Umbilical cord (tissue), 1 donor: ENCODE measurements at regions not wholly inside any gene's neighbourhood (a gene's known extent, or its start where the extent isn't known, plus 50 kb on each side); places are given as distances from the start of the nearest gene placed in this dataset.
"Not testable (repeated sequence)": the region's sequence is repeated elsewhere in the genome, so short reads cannot be mapped to it uniquely, and the experiment has no call there.

ENCODE experiments used
- DNase-seq: peaks from one replicate; pipeline ENCODE4 v3.0.0-alpha.2; 2015; ENCODE audit warnings: low spot score

GRCh38 chr12:75805905-75806304 lies 225.7 kb downstream of the PHLDA1 start:
- no peak for DNase-seq

GRCh38 chr12:75805320-75805719 lies 226.3 kb downstream of the PHLDA1 start:
- DNase-seq = no peak

DNA sequence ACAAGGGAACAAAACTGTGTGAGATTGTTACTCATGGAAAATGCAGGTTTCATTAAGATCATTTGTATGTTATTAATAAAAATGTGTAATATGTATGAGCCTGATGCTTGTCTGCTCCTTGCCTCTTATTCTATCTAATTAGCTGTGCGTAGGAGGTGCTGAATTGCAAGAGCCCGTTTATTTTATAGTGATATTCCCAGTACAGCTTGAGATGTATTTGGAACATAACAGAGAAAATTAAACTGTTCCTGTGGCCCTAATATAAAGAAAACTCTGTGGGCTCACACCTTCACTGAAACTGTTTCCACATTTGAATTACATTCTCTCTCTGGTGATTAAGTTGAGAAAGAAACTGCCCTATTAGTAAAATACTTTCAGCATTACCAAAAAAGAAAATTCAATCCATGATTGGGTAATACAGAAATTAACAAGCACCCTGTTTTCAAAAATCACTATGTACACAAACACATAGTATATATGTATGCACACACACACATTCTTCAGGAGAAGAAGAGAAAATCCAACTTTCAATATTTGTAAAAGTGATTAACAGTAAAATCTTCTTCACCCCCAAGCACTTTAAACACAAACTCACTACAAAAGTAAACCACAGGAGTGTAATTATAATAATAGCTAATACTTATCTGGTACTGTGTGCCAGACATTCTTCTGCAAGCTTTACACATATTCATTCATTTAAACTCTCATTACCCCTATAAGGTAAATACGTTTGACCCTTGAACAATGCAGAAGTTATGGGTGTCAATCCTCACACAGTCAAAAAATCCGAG lies 233.2 kb downstream of the PHLDA1 start:
- DNase-seq = no peak

GRCh38 chr12:75795125-75795524 lies 236.5 kb downstream of the PHLDA1 start:
- no peak for DNase-seq

DNA sequence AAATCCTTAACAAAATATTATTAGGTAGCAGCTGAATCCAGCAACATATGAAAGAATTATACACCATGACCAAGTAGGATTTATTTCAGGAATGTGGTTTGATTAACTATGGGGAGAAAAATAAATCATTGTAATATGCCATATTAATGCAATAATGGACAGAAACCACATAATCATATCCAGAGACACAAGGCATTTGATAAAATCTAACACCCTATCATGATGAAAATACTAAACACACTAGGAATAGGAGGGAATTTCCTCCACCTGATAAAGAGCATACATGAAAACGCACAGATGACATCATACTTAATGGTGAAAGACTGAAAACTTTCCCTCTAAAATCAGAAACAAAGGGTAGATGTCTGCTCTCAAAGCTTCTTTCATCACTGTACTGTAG lies 238.9 kb downstream of the PHLDA1 start:
- DNase-seq = no peak

- no peak for DNase-seq
Measured at GRCh38 chr12:75790219-75790618, 241.4 kb downstream of the PHLDA1 start.

- DNase-seq = not testable (repeated sequence)
Measured at GRCh38 chr12:75787146-75787545, 244.4 kb downstream of the PHLDA1 start.

GRCh38 chr12:75786070-75786469 lies 245.5 kb downstream of the PHLDA1 start:
- no peak for DNase-seq

DNA sequence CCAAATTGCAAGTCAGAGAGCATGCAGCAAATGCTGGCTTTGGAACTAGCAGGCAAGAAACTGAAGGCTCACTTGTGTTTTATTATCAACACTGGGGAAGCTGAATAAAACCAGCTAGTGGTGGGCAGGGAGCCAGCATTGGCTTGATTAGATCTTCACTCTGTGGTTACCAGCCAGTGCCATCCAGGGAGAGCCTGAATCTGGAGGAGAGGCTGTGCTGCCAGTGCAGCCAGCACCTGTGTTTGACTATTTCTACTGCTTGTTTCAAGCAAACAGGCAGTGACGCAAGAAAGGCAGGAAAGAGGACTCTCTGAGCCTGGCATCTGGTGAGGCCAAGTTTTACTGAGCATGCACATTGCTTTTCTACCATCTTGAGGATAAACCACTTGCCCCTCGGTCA lies 247.0 kb downstream of the PHLDA1 start:
- DNase-seq = no peak

DNA sequence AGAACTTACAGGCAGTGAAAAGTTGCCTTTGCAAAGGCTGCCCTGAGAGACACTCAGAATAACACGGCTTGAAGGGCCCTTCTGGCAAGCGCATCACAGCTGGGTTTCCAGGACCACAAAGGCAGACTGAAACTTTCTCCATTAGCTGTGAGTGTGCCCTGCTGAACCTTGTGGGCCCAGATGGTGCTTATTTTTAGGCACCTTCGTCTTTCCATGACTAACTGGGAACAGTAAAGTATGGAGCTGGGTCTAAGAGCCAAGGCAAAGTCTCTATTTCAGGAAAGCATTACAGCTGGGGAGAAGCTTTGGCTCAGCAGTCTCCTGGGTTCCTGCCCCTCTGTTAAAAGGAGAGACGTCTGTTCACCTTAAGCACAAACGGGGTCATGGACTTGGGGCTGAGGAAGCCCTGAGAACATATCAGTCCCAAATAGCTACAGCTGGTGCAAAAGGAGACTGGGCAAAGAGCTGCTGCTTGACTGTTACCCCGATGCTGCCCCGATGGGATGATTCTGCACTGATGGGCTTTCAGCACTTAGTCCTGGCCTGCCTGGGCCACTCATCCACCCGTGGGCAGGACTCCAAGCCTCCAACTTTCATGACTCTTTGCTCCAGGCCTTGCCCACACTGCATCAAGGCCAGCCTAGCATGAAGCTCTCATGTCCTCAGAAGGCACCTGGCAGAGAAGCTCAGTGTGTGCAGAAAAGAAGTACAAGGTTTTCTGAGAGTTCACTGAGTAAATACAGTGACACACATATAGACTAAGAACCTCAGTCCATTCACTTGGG lies 248.3 kb downstream of the PHLDA1 start:
- DNase-seq = no peak

DNA sequence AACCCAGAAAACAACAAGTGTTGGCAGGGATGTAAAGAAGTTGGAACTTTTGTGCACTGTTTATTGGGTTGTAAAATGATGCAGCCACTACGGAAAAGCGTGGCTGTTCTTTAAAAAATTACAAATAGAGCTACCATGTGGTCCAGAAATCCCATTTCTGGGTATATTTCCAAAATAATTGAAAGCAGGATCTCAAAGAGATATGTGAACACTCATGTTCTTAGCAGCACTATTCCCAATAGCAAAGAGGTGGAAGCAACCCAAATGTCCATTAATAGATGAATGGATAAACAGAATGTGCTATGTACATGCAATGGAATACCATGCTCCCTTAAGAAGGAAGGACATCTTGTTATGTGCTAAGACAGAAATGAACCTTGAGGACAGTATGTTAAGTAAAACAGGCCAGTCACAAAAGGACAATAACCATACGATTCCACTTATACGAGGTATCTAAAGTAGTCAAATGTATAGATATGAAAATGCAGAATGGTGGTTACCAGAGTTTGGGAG lies 249.5 kb downstream of the PHLDA1 start:
- DNase-seq = no peak

DNA sequence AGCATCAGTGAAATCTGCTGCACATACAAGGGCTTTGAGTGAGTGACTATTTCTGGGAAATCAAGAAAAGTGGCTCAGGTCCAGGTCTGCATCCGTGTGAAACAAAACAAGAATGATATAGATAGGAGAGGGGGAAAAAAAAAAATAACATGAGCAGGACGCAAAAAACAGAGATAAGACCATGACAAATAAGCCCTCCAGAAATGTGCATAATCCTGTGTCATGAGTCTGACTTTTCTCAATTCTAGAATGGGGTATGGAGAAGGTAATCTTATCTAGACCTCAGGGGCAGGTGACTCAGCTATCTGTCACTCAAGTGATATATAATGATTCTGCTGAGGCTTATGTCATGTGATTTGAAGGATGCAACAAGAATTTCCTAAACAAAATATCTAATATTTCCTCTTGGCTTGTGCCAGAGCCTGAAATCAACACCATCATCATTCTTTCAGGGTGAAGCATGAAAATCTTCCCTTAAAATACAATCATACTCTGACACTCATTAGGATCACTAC lies 250.0 kb downstream of the PHLDA1 start:
- DNase-seq = peak; percentile 90

DNA sequence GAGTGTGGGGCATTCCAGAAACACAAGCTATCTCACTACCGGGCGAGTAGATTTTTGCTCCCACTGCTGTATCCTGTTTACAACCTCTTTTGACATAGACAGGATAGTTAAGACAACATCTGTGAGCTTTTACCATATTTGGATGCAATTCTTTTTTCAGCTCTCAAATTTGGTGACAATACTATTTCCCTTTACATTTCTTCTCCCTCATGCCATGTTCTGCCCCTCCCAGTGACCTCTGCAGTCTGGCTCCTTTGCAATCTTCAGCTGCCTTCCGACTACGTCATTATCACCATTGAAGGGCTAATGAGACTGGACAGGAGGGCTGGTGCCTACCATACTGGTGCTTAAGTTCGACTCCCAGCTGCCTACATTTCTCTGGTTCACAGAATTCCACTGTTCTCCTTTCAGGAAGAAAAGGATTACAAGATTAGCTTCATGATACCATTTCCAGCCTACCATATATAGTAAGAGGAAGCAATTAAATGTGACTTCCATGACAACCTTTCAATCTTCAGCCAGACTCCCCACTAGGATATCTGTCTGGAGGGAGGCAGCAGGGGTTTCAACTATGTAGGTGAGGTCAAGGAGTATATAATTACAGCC lies 251.6 kb downstream of the PHLDA1 start:
- no peak for DNase-seq

DNA sequence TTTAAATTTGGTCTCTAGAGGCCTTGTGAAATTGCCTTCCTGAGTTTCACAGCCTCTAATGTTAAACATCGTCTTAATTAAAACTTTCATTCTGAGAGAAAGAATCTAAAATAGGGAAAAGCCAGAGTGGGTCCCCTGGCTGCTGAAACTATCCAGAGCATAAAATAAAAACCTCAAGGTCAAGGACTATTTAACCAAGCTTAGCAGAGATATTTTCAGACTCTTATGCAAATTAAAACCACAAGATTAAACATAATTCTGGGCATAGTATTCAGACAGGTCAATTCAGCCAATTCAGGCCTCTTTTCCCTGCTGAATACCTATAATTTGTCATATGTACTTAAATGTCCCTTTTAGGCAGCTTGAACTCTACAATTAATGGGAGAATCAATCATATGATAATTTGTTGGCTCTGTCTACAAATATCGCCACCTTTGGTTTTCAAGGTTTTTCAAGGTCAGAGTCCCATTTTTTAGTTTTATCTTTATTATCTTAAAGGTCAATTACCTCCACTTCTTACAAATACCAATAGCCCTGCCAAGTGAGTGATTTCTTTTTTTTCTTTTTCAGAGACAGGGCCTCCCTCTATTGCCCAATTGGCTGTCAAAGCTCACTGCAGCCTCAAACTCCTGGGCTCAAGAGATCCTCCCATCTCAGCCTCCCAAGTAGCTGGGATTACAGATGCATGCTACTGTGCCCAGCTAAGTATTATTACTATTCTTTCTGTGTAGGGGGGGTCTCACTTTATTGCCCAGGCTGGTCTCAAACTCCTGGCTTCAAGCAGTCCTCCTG lies 257.1 kb downstream of the PHLDA1 start:
- DNase-seq = no peak

DNA sequence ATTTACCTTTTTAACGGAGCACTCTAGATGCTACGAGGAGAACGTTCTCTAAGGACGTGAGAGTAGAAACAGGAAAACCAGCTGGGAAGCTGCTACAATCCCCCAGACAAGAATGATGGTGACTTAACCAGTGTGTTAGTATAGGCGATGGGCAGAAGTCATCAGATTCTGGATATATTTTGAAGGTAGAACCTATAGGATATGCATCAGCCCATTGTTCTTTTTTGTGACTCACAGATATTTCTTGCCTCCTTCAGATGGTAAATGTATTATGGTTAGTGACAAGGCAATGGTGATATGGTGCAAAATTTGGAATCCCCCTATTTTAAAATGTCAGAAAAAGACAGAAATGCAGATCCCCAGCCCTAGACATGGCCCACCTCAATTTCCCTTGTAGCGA lies 258.2 kb downstream of the PHLDA1 start:
- no peak for DNase-seq

GRCh38 chr12:75771023-75771422 lies 259.6 kb upstream of the KRR1 start:
- no peak for DNase-seq

GRCh38 chr12:75767957-75768356 lies 256.5 kb upstream of the KRR1 start:
- no peak for DNase-seq

GRCh38 chr12:75766263-75767160 lies 255.1 kb upstream of the KRR1 start:
- no peak for DNase-seq

DNA sequence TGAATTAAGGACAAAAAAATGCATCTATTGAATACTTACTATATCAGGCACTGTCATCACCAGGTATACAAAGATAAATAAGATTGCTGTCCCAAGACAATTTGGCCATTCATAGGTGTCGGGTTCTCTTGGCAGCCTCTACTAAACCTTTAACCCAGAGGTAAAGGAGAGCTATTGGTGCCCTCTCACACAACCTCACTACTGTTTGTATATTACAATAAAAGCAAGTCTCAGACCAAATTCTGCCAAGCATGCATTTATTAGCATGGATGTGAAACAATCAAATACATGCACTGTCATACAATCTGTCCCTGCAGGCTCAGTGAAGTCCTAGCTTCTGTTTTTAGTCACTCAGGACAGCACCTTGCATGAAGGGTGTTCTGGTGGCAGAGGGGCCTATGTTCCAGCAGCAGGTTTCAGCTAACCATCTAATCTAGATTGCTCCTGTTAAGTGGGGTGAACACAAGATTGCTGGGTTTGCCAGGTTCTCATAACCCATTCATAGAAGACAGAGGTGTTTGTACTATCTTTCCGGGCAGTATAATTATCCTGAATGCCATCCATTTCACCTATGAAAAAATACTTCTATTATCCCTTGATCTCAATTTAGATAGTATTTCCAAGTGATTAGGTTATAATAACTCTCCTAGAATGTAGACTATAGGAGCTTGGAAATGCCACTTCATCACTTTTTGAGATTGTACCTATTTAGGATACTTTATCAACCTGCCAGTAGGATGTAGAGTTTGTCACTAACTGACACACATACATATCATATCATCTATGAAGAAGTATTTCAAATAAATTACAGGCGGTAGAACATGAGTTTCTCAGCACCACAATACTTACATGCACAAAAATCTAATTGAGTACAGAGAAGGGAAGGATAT lies 254.0 kb upstream of the KRR1 start:
- no peak for DNase-seq
